ENCODE measurements at regions not wholly inside any gene's neighbourhood (a gene's known extent, or its start where the extent isn't known, plus 50 kb on each side); places are given as distances from the start of the nearest gene placed in this dataset.

- DNase-seq = no peak
These were observed 258.7 kb downstream of the SEC14L1 start for GRCh38 chr17:77399319-77399957.

- DNase-seq = peak; percentile 87
These were observed 259.7 kb downstream of the SEC14L1 start for GRCh38 chr17:77400445-77400870.

GRCh38 chr17:77402159-77402731, 261.5 kb downstream of the SEC14L1 start:
- no peak for DNase-seq

- no peak for DNase-seq
These were observed 263.1 kb downstream of the SEC14L1 start for GRCh38 chr17:77403854-77404253.

- DNase-seq = peak; percentile 91
These were observed 264.2 kb downstream of the SEC14L1 start for GRCh38 chr17:77404812-77405581.

- DNase-seq = peak; percentile 59
These were observed 265.3 kb downstream of the SEC14L1 start for GRCh38 chr17:77405867-77406732.

- no peak for DNase-seq
These were observed 266.8 kb downstream of the SEC14L1 start for GRCh38 chr17:77407321-77408277.

GRCh38 chr17:77408284-77408683, 267.5 kb downstream of the SEC14L1 start:
- DNase-seq = no peak

GRCh38 chr17:77409282-77410161, 268.8 kb downstream of the SEC14L1 start:
- DNase-seq = peak; percentile 48

- no peak for DNase-seq
These were observed 269.7 kb downstream of the SEC14L1 start for GRCh38 chr17:77410470-77410869.

- DNase-seq = no peak
These were observed 274.1 kb downstream of the SEC14L1 start for GRCh38 chr17:77414811-77415400.

- DNase-seq = peak; percentile 59
These were observed 275.4 kb downstream of the SEC14L1 start for GRCh38 chr17:77416105-77416713.

GRCh38 chr17:77417575-77417974, 276.8 kb downstream of the SEC14L1 start:
- no peak for DNase-seq

GRCh38 chr17:77418609-77419008, 277.8 kb downstream of the SEC14L1 start:
- DNase-seq = no peak

- no peak for DNase-seq
These were observed 278.3 kb downstream of the SEC14L1 start for GRCh38 chr17:77419095-77419494.

- peak; percentile 61 for DNase-seq
These were observed 278.9 kb downstream of the SEC14L1 start for GRCh38 chr17:77419547-77420094.

- DNase-seq = no peak
These were observed 279.5 kb downstream of the SEC14L1 start for GRCh38 chr17:77420095-77420803.

GRCh38 chr17:77420804-77421629, 280.2 kb downstream of the SEC14L1 start:
- peak; percentile 84 for DNase-seq

Measured in CD4-positive, alpha-beta T cell treated with Interleukin-6 for 4 hours (primary cell).